ENCODE measurements at regions not wholly inside any gene's neighbourhood (a gene's known extent, or its start where the extent isn't known, plus 50 kb on each side); places are given as distances from the start of the nearest gene placed in this dataset.
A peak's percentile ranks its signal among the peaks of the same experiment; 100 is the strongest.
"Not testable (repeated sequence)": the region's sequence is repeated elsewhere in the genome, so short reads cannot be mapped to it uniquely, and the experiment has no call there.

DNA sequence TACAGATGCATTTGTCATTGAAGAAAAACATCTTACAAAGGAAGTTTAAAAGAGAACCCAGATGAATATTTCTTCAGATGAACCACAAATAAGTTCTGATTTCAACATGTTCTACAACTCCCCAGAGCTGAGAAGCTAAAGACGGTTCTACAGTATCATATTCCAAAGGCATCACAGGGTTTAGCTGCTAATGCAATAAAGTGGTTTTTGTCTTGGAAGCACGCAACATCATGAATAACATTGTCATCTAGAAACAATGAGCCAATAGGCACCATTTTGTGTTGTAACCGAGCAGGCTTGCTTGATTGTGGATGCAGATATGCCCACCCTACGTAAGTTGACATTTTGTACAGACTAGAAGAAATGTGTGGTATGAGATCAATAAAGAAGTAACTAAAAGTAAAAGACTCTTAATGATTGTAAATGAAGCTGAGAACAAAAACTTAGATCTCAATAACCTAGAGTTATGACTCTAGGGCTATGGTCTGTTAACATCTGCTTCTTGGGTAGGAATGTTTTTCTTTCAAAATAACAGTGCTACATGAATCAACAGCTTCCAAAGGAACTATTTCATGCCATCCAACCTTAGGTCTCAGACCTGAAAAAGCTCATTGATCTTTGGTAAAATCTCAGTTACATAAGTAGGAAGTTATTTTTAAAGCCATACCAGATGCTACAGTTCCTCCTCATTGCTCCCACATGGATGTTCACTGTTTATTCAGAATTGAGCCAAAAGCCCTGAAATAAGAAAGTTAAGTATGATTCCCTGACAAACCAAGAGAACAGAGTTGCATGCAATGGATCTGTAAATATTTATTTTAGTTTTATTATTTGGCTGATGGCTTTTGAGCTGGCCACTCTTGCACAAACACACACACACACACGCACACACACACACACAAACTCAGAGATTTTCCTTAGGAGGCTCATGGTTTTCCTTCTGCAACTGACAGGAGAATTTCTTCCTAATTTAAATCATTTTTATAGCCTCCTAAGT lies 118.7 kb upstream of the SLCO6A1 start:
- no peak for DNase-seq

DNA sequence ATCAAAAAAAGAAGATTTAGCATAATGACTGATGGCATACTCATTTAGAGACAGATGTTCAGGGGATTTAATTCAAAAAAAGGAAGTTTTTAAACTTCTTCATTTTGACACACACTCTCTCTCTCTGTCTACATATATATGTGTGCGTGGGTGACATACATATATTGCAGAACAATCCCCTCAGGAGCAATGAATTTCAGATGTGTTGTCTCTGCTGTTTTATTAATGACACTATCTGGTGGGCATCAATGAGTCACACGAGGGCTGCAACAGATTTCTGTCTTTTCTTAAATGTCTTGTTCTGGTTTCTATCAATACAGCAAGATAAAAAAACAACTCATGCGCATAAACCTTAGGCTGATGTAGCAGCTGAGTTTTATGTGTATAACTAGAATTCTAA lies 123.5 kb upstream of the SLCO6A1 start:
- DNase-seq: no peak

DNA sequence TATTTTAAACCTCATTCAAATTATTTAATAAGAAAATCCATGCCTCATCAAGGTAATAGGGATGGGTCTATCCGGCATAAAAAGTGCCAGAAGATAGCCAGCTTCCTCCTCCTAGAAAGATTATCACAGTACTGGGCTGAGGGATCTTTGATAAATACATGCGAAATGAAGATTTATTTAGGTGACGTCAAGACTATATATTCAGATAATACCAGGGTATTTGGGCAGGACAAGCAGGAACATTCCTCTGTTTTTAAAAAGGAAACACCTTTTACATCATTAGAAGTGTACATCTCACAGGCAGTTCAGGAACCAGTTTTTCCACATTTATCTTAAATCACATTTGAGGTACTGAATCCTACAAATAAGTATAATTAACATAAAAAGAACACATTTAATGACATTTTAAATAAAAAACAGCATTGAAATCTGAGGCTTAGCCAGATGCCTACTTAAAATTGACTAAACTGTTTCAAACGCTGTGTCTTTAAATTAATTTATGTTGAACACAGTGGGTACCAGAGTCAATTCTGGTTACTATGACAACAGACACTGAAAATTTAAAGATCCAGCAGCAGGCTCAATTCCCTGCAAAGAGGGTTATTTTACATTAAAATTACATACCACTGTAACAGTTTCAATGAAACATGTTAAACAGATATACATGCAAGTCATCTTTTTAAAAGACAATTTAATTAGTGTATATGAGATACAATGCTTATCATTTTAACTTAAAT lies 124.7 kb upstream of the SLCO6A1 start:
- no peak for DNase-seq

DNA sequence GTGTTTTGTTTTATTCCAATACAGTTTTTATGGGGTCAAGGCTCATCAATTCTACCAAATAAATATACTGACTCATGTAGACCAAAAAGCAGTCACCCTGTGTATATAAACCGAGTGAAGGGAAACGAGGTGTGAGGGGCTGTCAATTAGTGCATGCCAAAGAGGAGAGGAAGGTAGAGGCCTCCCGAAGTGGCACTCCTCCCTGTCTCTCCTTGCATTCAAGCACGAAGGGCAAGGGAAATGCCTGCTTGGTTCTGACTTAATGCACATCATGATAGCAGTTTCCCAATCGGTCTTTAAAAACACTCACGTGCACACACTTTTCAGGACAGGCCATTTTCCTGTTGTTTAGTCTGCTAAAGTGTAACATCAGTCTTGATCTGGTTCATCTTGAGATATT lies 125.6 kb upstream of the SLCO6A1 start:
- DNase-seq: peak; percentile 8

DNA sequence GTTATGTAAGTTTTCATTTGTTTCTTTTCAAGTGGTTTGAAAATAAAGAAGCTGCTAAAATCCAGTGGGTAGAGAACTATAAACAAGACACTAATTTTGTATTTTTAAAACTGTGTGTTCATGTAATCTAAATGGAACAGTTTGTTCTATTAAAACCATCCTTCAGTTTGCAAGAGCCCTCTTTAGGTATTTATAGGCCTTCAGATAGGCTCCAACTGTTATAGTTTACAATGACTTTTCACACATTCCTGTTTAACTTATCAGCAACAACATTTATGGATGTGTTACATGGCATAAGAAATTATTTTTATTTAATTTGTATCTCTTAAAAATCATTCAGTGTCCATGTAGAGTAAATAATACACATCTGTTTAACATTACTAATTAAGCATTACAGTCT lies 126.7 kb upstream of the SLCO6A1 start:
- no peak for DNase-seq

DNA sequence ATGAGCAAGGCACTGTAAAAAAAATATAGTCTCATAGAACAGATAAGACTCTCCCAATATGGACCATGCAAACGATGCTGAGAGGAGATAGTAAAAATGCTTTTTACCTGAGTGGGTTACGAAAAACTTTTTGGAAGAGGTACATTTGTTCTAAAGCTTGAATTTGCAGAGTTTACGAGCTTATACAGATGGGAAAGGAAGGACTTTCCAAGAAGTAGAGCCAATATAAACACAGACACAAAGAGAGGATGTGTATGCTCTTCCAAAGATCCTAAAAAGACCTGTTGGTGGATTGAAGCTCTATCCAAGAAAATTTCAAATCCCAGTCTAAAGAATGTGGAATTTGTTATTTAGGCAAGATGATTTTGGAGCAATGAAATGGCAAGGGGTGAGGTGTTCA lies 127.1 kb upstream of the SLCO6A1 start:
- no peak for DNase-seq

DNA sequence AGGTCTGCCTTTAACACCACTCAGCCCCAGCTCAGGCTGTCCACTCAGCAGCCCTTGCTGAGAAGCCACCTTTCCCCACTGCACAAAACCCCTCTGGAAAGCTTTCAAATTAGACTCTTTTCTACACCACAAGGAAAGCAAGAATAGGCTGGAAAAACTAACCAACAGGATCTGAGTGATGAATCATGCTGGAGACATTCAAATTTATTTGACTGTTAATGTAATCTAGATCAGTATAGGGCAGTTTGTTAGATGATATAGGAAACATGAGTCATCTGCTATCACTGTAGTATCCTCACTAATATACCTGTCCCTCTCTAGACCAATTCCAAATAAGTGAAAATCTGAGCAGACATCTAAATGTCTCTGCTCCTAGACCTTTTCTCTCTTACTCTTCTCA lies 127.8 kb upstream of the PAM start:
- no peak for DNase-seq

DNA sequence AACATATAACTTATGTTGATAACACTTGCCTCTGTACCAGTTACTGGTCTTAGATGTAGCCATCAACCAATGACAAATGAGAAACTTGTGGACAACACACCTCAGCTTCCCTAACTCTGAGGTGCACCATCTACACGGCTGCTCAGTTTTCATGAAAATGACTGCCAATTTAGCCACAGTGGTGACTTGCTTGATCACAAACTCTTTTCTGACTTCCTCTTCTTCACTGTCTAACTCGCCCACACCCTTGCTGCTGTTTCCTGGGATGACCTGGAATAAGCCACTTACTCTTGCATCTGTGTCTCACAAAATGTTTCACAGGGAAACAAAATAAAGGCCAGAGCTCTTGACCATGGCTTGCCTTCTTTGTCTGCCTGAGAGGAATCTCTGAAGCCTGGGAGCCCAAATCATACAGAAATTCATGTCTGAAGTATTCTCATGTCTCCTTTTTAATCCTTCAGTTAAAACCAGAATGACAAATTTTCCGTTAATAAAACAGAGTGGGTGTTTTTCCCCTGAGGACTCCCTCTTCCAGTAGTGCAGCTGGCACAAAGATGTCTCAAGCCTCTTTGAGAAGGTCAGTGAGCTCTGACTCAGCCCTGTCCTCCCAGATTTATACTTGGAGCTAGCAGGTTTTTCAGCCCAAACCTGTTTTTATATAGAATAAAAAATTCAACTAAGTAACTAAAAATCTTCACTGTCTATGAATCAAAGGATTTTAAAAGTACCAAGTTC lies 126.5 kb upstream of the PAM start:
- no peak for DNase-seq

DNA sequence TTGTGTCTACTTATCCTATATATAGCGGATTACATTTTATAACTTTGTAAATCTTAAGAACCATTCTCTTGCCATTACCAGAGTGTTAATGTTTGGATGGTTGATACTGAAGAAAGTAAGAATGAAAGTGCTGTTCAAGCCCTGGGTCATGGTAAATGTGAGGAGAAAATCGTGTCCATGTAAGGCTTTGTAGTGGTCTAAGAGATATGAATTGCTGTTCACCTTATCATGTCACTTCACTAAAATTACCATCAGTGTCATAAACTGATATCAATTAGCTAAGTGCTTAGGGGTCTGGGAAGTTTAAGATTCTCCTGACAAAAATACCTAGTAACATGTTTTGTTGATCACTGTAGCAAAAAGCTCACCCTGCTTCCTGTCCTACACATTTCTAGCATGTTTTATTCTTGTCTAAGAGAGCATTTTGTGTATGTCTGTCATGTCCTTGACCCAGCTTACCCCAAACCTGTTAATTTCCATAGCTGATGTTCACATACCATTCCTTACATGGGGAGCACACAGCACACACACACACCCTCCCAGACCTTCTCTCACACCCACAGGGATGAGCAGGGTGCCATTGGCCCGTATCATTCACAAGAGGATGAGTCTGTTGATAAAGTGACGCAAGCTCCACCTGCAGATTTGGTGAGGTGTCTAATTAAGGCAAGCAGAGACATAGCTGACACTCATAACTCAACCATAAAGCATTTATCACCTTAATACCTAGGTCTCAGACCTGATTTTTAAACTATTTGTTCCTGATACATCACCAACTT lies 125.1 kb upstream of the PAM start:
- DNase-seq: no peak

DNA sequence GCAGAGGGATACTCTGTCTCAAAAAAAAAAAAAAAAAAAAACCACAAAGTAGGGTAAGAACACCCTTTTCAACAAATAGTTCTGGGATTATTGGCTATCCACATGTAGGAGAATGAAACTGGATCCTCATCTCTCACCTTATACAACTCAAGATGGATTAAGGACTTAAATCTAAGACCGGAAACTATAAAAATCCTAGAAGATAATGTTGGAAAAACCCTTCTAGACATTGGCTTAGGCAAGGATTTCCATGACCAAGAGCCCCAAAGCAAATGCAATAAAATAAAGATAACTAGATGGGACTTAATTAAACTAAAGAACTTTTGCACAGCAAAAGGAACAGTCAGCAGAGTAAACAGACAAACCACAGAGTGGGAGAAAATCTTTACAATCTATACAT lies 119.7 kb upstream of the PAM start:
- not testable (repeated sequence) for DNase-seq

DNA sequence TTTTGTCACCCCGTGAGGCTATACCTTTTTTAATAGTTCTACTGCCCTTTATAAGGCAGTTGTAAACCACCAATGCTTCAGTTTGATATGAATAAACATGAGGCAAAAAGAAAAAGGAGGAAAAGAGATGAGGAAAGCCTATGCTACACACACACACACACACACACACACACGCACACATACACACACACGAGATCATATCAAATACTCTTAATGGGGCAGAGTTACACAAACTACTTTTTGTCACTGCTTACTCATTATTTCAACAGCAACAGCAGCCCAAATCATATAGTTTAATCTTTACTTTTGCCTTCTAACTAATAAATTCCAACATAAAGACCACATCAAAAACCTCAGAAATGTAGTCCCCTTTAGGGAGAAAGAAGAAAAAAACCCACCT lies 116.8 kb upstream of the PAM start:
- no peak for DNase-seq

DNA sequence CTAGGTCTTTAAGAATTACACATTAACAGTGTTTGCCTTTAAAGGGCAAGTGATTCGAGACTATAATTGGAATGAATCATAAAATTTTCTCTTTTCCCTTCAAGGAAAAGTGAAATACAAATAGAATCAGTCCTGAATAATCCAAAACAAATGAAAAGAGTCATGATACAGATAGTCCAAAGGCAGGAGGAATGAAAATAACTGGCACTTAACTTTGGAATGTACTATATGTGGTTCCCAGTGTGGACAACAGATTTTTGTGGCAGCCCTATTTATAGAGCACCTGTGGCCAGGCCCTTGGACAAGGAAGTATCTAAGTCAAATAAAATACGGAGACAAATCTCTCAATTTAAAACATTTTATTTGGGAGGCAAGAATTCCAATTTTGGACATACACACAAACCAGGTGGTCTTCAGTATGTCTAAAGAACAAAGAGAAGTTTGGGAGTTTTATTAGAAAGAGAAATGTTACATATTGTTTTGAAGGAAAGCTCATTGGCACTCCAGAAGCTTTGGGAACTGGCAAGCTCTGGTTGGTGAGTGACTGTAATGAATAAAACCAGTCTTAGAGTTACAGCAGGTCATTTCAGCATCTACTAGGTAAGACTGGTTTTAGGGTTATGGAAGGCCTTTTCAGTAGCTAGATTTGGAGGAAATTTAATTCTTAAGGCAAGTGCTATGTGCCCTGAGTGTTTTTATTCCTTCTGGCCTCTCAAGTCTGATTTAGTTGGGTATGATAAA lies 116.0 kb upstream of the PAM start:
- DNase-seq: no peak

DNA sequence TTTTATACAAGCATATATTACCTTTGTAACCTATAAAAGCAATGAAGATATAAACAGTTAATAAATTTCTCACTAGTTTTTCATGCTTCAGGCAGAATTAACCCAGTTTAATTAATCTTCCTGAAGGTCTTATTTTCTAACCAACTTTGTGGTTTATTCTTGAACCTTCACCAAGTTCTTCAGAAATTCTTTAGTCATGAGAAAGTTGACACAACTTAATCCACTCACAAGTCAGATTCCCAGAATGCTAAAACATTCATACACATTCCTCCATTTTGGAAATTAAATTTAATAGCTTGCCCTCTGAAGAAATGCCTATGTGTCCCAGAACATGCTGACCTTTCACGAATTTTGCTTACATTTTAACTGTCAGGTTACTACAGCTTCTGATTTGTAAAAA lies 105.4 kb upstream of the PAM start:
- no peak for DNase-seq

DNA sequence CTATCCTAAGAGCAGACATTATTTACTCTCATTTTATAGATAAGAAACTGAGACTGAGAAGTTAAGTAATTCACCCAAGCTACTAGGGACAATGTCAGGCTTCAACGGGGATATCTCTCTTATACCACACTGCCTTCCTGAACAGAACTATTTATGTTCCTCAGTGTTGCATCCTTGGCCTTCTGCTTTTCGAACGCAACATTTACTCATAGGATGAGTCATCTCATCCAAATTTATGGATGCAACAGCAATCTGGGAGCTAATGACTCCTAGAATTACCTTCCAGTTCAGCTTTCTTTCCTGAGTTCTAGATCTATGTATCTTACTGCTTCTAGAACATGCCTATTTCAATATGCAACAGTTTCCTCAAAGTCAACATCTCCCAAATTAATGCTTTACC lies 103.6 kb upstream of the PAM start:
- no peak for DNase-seq

DNA sequence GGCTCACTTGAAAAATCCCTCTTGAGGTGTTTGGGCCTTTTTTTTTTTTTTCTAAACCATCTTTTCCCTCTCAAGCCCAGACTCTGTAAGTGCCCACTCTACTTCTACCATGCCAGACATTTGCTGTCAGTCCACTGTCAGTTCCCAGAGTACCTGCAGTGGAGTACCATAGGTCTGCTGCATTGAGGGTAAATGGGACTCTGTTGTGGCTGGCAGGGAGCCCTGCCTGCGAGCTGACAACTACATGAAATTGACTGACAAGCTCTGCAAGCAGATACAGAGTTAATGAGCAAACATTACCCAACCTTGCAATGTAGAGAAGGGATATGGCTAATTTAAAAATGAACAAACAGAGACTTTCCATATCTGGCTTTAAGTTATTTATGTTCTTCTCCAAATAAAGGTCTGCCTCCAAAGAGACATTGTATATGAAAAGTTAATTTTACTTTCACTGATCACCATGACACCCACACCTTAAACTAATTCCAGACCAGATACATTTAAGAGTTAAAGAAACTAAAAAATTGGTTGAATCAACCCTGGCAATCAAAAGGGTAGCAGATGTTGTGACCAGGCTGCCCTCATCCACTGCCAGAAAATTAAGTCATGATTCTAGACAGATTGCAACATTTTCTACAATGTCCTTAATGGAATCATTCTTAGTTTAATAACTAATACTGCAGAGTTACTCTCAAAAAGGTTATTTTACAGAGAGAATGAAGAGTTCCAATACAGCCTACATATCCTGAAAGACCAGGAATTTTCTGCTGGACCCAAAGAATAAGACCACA lies 100.4 kb upstream of the PAM start:
- no peak for DNase-seq

DNA sequence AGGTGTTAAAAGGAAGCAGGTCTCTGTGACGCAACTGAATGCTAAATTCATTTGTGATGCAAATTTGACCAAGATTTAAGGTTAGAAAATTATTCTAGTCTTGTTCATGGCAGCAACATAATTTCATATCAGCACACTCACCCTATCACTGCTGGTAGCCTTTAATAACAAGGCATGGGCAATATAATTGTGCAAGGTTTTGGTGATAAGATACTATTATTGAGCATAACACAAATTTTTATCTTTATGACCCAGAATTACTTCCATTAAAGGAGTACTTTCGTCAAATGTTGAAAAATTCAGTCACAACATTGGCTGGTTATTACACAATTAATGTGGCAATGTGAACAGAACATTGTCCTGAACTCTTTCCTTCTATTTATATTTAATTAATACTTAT lies 96.0 kb upstream of the PAM start:
- no peak for DNase-seq

DNA sequence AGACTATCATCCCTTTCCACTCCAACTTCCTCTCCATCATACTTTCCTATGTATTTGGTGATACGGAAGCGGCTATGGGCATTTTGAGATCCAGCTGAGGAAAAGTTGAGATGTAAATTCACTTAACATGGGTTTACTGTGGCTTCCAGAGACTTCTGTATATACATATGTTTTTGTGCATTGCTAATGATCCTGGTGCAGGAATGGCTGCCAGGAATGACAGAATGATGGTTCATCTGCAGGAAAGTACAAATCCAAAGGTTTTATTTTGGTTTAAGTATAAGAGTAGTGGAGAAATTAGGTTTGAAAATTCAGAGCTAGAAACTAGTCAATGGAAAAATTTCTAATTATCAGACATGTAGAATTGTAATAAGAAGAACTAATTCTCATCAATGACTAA lies 95.0 kb upstream of the PAM start:
- no peak for DNase-seq

DNA sequence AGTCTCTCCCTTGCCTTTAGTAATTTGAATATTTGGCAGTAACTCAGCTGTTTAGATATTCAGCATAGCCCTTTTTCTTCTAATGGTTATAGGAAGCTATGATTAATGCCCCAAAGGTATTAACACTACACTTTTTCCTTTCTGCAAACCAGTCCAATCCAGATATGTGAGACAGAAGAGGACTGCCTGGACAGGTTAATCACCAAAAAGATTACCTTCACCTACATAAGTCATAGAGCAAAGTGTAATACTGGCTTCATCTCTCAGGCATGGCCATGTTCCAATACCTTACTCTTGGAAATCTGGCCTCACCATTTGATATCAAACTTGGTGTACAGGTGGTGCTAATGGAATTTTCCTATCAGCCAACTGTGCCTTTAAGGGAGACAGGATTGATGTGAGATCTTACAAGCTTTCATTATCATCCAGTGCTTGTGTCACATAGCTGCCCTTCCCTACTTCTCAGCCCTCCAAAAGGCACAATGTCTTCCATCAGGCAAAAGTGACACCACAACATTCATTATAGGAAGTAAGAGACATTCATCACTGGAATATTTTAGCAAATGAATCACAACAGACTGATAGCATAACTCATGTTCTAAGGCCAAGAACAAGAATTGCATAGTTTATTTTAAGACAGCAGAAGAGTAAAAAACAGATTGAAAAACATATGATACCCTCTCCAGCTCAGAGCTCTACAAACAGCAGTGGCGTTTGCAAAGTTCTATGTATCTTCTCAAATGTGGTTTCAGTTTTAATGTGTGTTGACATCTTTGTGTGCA lies 91.2 kb upstream of the PAM start:
- DNase-seq: no peak

DNA sequence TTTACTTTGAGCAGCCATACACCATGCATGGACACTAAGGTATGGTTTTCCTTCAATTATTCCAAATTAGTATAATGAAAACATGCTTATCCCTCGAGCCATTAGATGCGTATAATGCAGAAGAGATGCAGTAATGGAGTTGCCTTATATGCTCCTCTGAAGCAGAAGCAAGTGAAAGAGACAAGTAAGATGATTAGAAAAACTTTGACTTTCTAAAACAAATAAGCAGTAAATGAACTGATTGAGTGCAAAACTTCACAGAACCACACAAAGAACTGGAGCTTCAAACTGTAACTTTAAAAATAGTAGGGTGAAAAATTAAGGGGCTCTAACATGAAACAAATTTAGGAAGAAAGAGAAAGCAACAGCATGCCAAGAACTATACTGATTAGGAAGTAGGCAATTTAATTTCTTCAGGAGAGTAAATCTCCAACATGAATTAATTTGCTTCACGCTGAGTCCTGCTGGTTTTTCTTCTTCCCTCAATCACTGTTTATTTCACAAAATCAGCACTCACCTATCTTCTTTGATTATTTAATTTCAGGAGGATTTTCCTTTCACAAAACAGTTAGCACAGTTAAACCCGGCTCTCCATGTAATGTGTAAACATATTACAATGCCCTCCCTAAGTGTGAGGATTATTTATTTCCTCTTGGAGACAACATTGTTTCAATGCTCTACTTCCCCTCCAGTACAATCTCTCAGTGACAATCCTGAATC lies 90.3 kb upstream of the PAM start:
- no peak for DNase-seq

All from NCI-H187 treated with DMSO at 0.1 percent for 48 hours (cell line).